ENCODE measurements at regions not wholly inside any gene's neighbourhood (a gene's known extent, or its start where the extent isn't known, plus 50 kb on each side); places are given as distances from the start of the nearest gene placed in this dataset.

DNA sequence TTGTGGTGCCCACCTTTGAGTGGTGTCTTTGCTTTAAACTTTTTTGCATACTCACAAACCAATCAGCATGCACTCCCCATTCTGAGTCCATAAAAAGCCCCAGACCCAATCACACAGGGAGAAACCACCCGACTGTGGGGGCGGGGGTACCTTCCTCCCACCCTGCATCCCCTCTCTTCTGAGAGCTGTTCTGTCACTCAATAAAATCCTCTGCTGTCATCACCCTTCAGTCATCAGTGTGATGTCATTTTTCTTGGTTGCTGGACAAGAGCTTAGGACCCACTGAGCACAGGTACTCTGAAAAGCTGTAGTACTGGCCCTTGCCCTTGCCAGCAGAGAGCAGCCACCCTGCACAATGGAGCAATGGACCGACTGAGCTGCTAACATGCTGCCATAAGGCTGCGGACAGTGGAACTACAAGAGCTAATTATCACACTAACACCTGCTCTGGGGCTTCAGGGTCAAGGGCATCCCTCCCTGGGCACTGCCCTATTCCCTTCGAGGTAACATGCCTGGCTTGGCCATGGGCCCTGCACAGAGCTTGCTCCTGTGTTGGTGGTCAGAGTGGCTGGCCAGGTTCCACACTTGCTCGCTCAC is 62.9 kb upstream of the PGRMC2 start (continued):
- TF ChIP-seq PRDM10 (IDR thresholded peaks at IDR 0.05; ENCODE audit: partially characterized antibody) (peak; percentile 82), CEBPG (CRISPR knock-in tag; IDR thresholded peaks at IDR 0.05) (0 out of 2 replicates have a peak, but pooled peaks have one; percentile 8), CEBPG (tag; conservative IDR thresholded peaks at IDR 0.05 in 1 of 2, IDR thresholded peaks at IDR 0.05 in 1 of 2) (no peak)
- TF ChIP-seq, protein P1, sequence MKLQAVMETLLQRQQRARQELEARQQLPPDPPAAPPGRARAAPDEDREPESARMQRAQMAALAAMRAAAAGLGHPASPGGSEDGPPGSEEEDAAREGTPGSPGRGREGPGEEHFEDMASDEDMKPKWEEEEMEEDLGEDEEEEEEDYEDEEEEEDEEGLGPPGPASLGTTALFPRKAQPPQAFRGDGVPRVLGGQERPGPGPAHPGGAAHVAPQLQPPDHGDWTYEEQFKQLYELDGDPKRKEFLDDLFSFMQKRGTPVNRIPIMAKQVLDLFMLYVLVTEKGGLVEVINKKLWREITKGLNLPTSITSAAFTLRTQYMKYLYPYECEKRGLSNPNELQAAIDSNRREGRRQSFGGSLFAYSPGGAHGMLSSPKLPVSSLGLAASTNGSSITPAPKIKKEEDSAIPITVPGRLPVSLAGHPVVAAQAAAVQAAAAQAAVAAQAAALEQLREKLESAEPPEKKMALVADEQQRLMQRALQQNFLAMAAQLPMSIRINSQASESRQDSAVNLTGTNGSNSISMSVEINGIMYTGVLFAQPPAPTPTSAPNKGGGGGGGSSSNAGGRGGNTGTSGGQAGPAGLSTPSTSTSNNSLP (IDR thresholded peaks at IDR 0.05; ENCODE audit: borderline replicate concordance, low read depth, low read length): no peak

- Histone ChIP-seq H4K20me1 (replicated peaks; ENCODE audit: control insufficient read depth, insufficient read depth, low read length) (no peaks in the 10 kb centered on the region), H3K79me2 (ENCODE audit: control insufficient read depth, insufficient read depth, low read length) (no peaks in the 10 kb centered on the region), H3K4me2 (ENCODE audit: insufficient read depth, low read length) (peak overlapping the region; percentile 17; the same call in 1 of the 2 replicates), H3K27me3 (ENCODE audit: control insufficient read depth in 2 of 2, insufficient read depth in 2 of 2, low read length in 2 of 2) (no peaks in the 10 kb centered on the region), H3K4me3 (no peak overlapping the region), H3K4me1 (replicated peaks in 1 of 2; ENCODE audit: control insufficient read depth in 2 of 2, insufficient read depth in 2 of 2, low read length in 2 of 2) (peaks cover 12 to 42% of the 10 kb centered on the region in 2 experiments; a peak in 4 of 5 replicates), H3K9ac (ENCODE audit: insufficient read depth in 1 of 2, low read depth in 2 of 2, low read length in 2 of 2) (no peak overlapping the region), H3K9me1 (ENCODE audit: control insufficient read depth, insufficient read depth, low read length) (no peaks in the 10 kb centered on the region), H3K9me3 (replicated peaks; ENCODE audit: control insufficient read depth, insufficient read depth, low read depth, low read length) (no peaks in the 10 kb centered on the region), H3K36me3 (ENCODE audit: control insufficient read depth, insufficient read depth, low read length) (no peaks in the 10 kb centered on the region), H3K27ac (ENCODE audit: extremely low read depth, low read depth, low read length) (no peak overlapping the region; the same call in 2 of the 3 replicates), H2AFZ (ENCODE audit: low read depth, low read length) (peak overlapping the region; percentile 35)
- no TSS peak for BruUV-seq (replicated peaks)
- no peak for FAIRE-seq
- ChIA-PET CTCF (ENCODE audit: low intra/inter-chr PET ratio) (no interaction called here), POLR2A (no interaction called here)
- peak; percentile 66 for ATAC-seq
- 29% methylated on average over 4 of the region's 4 CpGs for WGBS (ENCODE audit: insufficient coverage, low coverage, missing lambda C conversion rate)
- in situ Hi-C loops (cut with MboI): no loop called here
- intact Hi-C loops (cut with micrococcal nuclease): no loop called here
- DNase-seq (ENCODE audit: extremely low read depth in 1 of 4, low spot score in 3 of 4): peak in 2 of 4 experiments; percentile 18 to 42
- TF ChIP-seq HDAC8 (tag; IDR thresholded peaks at IDR 0.05) (no peak), ZC3H4 (CRISPR knock-in tag; IDR thresholded peaks at IDR 0.05; ENCODE audit: borderline replicate concordance) (no peak), FOXK2 (conservative IDR thresholded peaks at IDR 0.05 in 1 of 2, IDR thresholded peaks at IDR 0.05 in 1 of 2; ENCODE audit: low read depth in 2 of 2) (peak; percentile 93 to 95), ZEB2 (IDR thresholded peaks at IDR 0.05) (peak; percentile 66), WHSC1 (IDR thresholded peaks at IDR 0.05; ENCODE audit: low read length) (no peak), HMG20A (CRISPR knock-in tag; conservative IDR thresholded peaks at IDR 0.05) (no peak), CCAR2 (IDR thresholded peaks at IDR 0.05; ENCODE audit: low read depth, low read length) (no peak), CAMTA2 (CRISPR knock-in tag; conservative IDR thresholded peaks at IDR 0.05) (no peak), ZNF583 (CRISPR knock-in tag; IDR thresholded peaks at IDR 0.05) (no peak), ERF (CRISPR knock-in tag; IDR thresholded peaks at IDR 0.05) (no peak)
- TF ChIP-seq, protein P2, sequence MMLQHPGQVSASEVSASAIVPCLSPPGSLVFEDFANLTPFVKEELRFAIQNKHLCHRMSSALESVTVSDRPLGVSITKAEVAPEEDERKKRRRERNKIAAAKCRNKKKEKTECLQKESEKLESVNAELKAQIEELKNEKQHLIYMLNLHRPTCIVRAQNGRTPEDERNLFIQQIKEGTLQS (IDR thresholded peaks at IDR 0.05): peak; percentile 95
- TF ChIP-seq, protein P2 (CRISPR knock-in tag; conservative IDR thresholded peaks at IDR 0.05): no peak
Measured at GRCh38 chr4:128349921-128350320, 62.3 kb upstream of the PGRMC2 start.
